ENCODE measurements at regions not wholly inside any gene's neighbourhood (a gene's known extent, or its start where the extent isn't known, plus 50 kb on each side); places are given as distances from the start of the nearest gene placed in this dataset.

- Histone ChIP-seq H3K27ac (ENCODE audit: low read depth, low read length) (no peak overlapping the region), H3K9ac (ENCODE audit: low read length) (no peak overlapping the region), H3K36me3 (ENCODE audit: insufficient read depth, low read length) (no peaks in the 10 kb centered on the region), H3K4me3 (ENCODE audit: insufficient read depth, low read depth, low read length) (no peak overlapping the region), H2AFZ (ENCODE audit: low read depth, low read length) (no peak overlapping the region), H3K4me2 (ENCODE audit: low read length) (no peak overlapping the region), H3K79me2 (ENCODE audit: insufficient read depth, low read length) (no peaks in the 10 kb centered on the region), H3K9me3 (ENCODE audit: insufficient read depth, low read depth, low read length) (peaks cover 8% of the 10 kb centered on the region), H4K20me1 (ENCODE audit: insufficient read depth, low read length) (no peaks in the 10 kb centered on the region), H3K4me1 (ENCODE audit: insufficient read depth, low read length) (no peaks in the 10 kb centered on the region), H3K27me3 (ENCODE audit: insufficient read depth, low read length) (no peaks in the 10 kb centered on the region)
- peaks cover 4% of the 10 kb centered on the region for H3K27me3 Mint-ChIP-seq (ENCODE audit: low read depth, unreplicated experiment)
- H3K4me1 Mint-ChIP-seq (ENCODE audit: low read depth, unreplicated experiment) = peaks cover 2% of the 10 kb centered on the region
- H3K4me3 Mint-ChIP-seq (ENCODE audit: unreplicated experiment) = no peak overlapping the region
- H3K9me3 Mint-ChIP-seq (ENCODE audit: unreplicated experiment) = peaks cover 4% of the 10 kb centered on the region
- no peak overlapping the region for H3K27ac Mint-ChIP-seq (ENCODE audit: unreplicated experiment)
- FAIRE-seq (no peak), DNase-seq (ENCODE audit: low read depth) (no peak)
- TF ChIP-seq CTCF (IDR thresholded peaks at IDR 0.05; ENCODE audit: insufficient read depth, low read depth, low read length) = no peak
- TF ChIP-seq EZH2 (IDR thresholded peaks at IDR 0.05; ENCODE audit: insufficient read depth, low read length) = no peak
- H3K36me3 Mint-ChIP-seq (ENCODE audit: low read depth, unreplicated experiment) = peaks cover 1% of the 10 kb centered on the region
Observed at GRCh38 chr10:116001976-116002375, 271.0 kb downstream of the GFRA1 start.

GRCh38 chr10:116001262-116001857 is 271.6 kb downstream of the GFRA1 start:
- Mint-ChIP-seq H3K4me1 (ENCODE audit: low read depth, unreplicated experiment) (peaks cover 2% of the 10 kb centered on the region), H3K4me3 (ENCODE audit: unreplicated experiment) (no peak overlapping the region), H3K27ac (ENCODE audit: unreplicated experiment) (no peak overlapping the region), H3K27me3 (ENCODE audit: low read depth, unreplicated experiment) (peaks cover 4% of the 10 kb centered on the region), H3K36me3 (ENCODE audit: low read depth, unreplicated experiment) (peaks cover 1% of the 10 kb centered on the region), H3K9me3 (ENCODE audit: unreplicated experiment) (peaks cover 4% of the 10 kb centered on the region)
- no peak for TF ChIP-seq EZH2 (IDR thresholded peaks at IDR 0.05; ENCODE audit: insufficient read depth, low read length)
- no peak for TF ChIP-seq CTCF (IDR thresholded peaks at IDR 0.05; ENCODE audit: insufficient read depth, low read depth, low read length)
- Histone ChIP-seq H3K27me3 (ENCODE audit: insufficient read depth, low read length) (no peaks in the 10 kb centered on the region), H3K4me1 (ENCODE audit: insufficient read depth, low read length) (no peaks in the 10 kb centered on the region), H3K79me2 (ENCODE audit: insufficient read depth, low read length) (no peaks in the 10 kb centered on the region), H3K4me2 (ENCODE audit: low read length) (peak overlapping the region; percentile 33), H2AFZ (ENCODE audit: low read depth, low read length) (peak overlapping the region; percentile 62), H3K9ac (ENCODE audit: low read length) (no peak overlapping the region), H3K36me3 (ENCODE audit: insufficient read depth, low read length) (no peaks in the 10 kb centered on the region), H4K20me1 (ENCODE audit: insufficient read depth, low read length) (no peaks in the 10 kb centered on the region), H3K4me3 (ENCODE audit: insufficient read depth, low read depth, low read length) (no peak overlapping the region), H3K27ac (ENCODE audit: low read depth, low read length) (no peak overlapping the region), H3K9me3 (ENCODE audit: insufficient read depth, low read depth, low read length) (peaks cover 8% of the 10 kb centered on the region)
- no peak for DNase-seq (ENCODE audit: low read depth)
- no peak for FAIRE-seq

- Histone ChIP-seq H3K36me3 (ENCODE audit: insufficient read depth, low read length) (no peaks in the 10 kb centered on the region), H4K20me1 (ENCODE audit: insufficient read depth, low read length) (no peaks in the 10 kb centered on the region), H3K4me3 (ENCODE audit: insufficient read depth, low read depth, low read length) (no peak overlapping the region), H3K79me2 (ENCODE audit: insufficient read depth, low read length) (no peaks in the 10 kb centered on the region), H3K9me3 (ENCODE audit: insufficient read depth, low read depth, low read length) (peaks cover 8% of the 10 kb centered on the region), H2AFZ (ENCODE audit: low read depth, low read length) (no peak overlapping the region), H3K27me3 (ENCODE audit: insufficient read depth, low read length) (no peaks in the 10 kb centered on the region), H3K9ac (ENCODE audit: low read length) (no peak overlapping the region), H3K4me2 (ENCODE audit: low read length) (no peak overlapping the region), H3K4me1 (ENCODE audit: insufficient read depth, low read length) (no peaks in the 10 kb centered on the region), H3K27ac (ENCODE audit: low read depth, low read length) (no peak overlapping the region)
- Mint-ChIP-seq H3K36me3 (ENCODE audit: low read depth, unreplicated experiment) (peaks cover 1% of the 10 kb centered on the region), H3K4me3 (ENCODE audit: unreplicated experiment) (no peak overlapping the region), H3K9me3 (ENCODE audit: unreplicated experiment) (peaks cover 4% of the 10 kb centered on the region), H3K27me3 (ENCODE audit: low read depth, unreplicated experiment) (peaks cover 4% of the 10 kb centered on the region), H3K4me1 (ENCODE audit: low read depth, unreplicated experiment) (peaks cover 2% of the 10 kb centered on the region), H3K27ac (ENCODE audit: unreplicated experiment) (no peak overlapping the region)
- FAIRE-seq = no peak
- no peak for DNase-seq (ENCODE audit: low read depth)
- no peak for TF ChIP-seq CTCF (IDR thresholded peaks at IDR 0.05; ENCODE audit: insufficient read depth, low read depth, low read length)
- TF ChIP-seq EZH2 (IDR thresholded peaks at IDR 0.05; ENCODE audit: insufficient read depth, low read length) = no peak
Observed at GRCh38 chr10:116000151-116000842, 272.7 kb downstream of the GFRA1 start.

Measured in astrocyte (in vitro differentiated cells and primary cell).